ENCODE measurements at regions not wholly inside any gene's neighbourhood (a gene's known extent, or its start where the extent isn't known, plus 50 kb on each side); places are given as distances from the start of the nearest gene placed in this dataset.

GRCh38 chr7:148940702-148941597, 56.9 kb upstream of the EZH2 start (continued):
- TF ChIP-seq ATF7 (IDR thresholded peaks at IDR 0.05) (no peak), ATF7 (CRISPR knock-in tag; IDR thresholded peaks at IDR 0.05) (no peak), NFE2L1 (CRISPR knock-in tag; IDR thresholded peaks at IDR 0.05; ENCODE audit: borderline replicate concordance) (no peak), REPIN1 (CRISPR knock-in tag; IDR thresholded peaks at IDR 0.05; ENCODE audit: borderline replicate concordance, low read depth) (peak; percentile 76; the same call in 1 of the 2 replicates), AHR (CRISPR knock-in tag; IDR thresholded peaks at IDR 0.05) (no peak), SP140L (CRISPR knock-in tag; IDR thresholded peaks at IDR 0.05; ENCODE audit: borderline replicate concordance) (peak; percentile 80; the same call in 1 of the 2 replicates), ZNF142 (CRISPR knock-in tag; IDR thresholded peaks at IDR 0.05) (no peak; the same call in 1 of the 2 replicates), ATM (IDR thresholded peaks at IDR 0.05; ENCODE audit: borderline replicate concordance) (no peak), NR2C2 (CRISPR knock-in tag; IDR thresholded peaks at IDR 0.05; ENCODE audit: borderline replicate concordance) (no peak), NCOA5 (CRISPR knock-in tag; IDR thresholded peaks at IDR 0.05) (no peak), ZNF367 (CRISPR knock-in tag; IDR thresholded peaks at IDR 0.05; ENCODE audit: borderline replicate concordance) (no peak), BRCA1 (CRISPR knock-in tag; IDR thresholded peaks at IDR 0.05) (no peak), MEF2D (CRISPR knock-in tag; IDR thresholded peaks at IDR 0.05) (0 out of 2 replicates have a peak, but pooled peaks have one; percentile 44), ZNF816 (CRISPR knock-in tag; IDR thresholded peaks at IDR 0.05; ENCODE audit: borderline replicate concordance) (no peak), TMF1 (CRISPR knock-in tag; IDR thresholded peaks at IDR 0.05; ENCODE audit: low read depth) (0 out of 2 replicates have a peak, but pooled peaks have one; percentile 47), CHCHD3 (CRISPR knock-in tag; IDR thresholded peaks at IDR 0.05) (no peak), ZMYM3 (CRISPR knock-in tag; IDR thresholded peaks at IDR 0.05) (peak; percentile 22; the same call in 1 of the 2 replicates), GTF2F1 (IDR thresholded peaks at IDR 0.05; ENCODE audit: low read length) (no peak), PRDM10 (CRISPR knock-in tag; IDR thresholded peaks at IDR 0.05; ENCODE audit: low read depth) (no peak; the same call in 1 of the 2 replicates)
